ENCODE measurements at regions not wholly inside any gene's neighbourhood (a gene's known extent, or its start where the extent isn't known, plus 50 kb on each side); places are given as distances from the start of the nearest gene placed in this dataset.

GRCh38 chr11:29336727-29337575, 679.9 kb downstream of the KCNA4 start:
- DNase-seq = no peak

GRCh38 chr11:29334776-29335130, 682.1 kb downstream of the KCNA4 start:
- DNase-seq = no peak

- DNase-seq = peak; percentile 2
These were observed 682.6 kb downstream of the KCNA4 start for GRCh38 chr11:29333993-29334775.

GRCh38 chr11:29331451-29332010, 685.3 kb downstream of the KCNA4 start:
- no peak for DNase-seq

GRCh38 chr11:29328961-29329441, 687.8 kb downstream of the KCNA4 start:
- DNase-seq = peak; percentile 10

GRCh38 chr11:29327891-29328290, 688.9 kb downstream of the KCNA4 start:
- DNase-seq = no peak

- DNase-seq = no peak
These were observed 690.1 kb downstream of the KCNA4 start for GRCh38 chr11:29326757-29327156.

- DNase-seq = no peak
These were observed 692.5 kb downstream of the KCNA4 start for GRCh38 chr11:29324328-29324727.

GRCh38 chr11:29321293-29322132, 695.3 kb downstream of the KCNA4 start:
- no peak for DNase-seq

- DNase-seq = no peak
These were observed 696.6 kb downstream of the KCNA4 start for GRCh38 chr11:29320196-29320595.

- DNase-seq = no peak
These were observed 697.6 kb downstream of the KCNA4 start for GRCh38 chr11:29319210-29319609.

- DNase-seq = no peak
These were observed 698.5 kb downstream of the KCNA4 start for GRCh38 chr11:29318134-29318845.

- DNase-seq = no peak
These were observed 699.1 kb downstream of the KCNA4 start for GRCh38 chr11:29317694-29318093.

GRCh38 chr11:29315275-29315674, 701.6 kb downstream of the KCNA4 start:
- DNase-seq = no peak

- no peak for DNase-seq
These were observed 702.6 kb downstream of the KCNA4 start for GRCh38 chr11:29314211-29314610.

GRCh38 chr11:29312812-29313211, 704.0 kb downstream of the KCNA4 start:
- no peak for DNase-seq

GRCh38 chr11:29310725-29311342, 706.0 kb downstream of the KCNA4 start:
- DNase-seq = no peak

GRCh38 chr11:29309992-29310391, 706.8 kb downstream of the KCNA4 start:
- DNase-seq = no peak

GRCh38 chr11:29306527-29306926, 710.3 kb downstream of the KCNA4 start:
- DNase-seq = no peak

- DNase-seq = no peak
These were observed 711.2 kb downstream of the KCNA4 start for GRCh38 chr11:29305456-29306232.

- DNase-seq = no peak
These were observed 716.4 kb downstream of the KCNA4 start for GRCh38 chr11:29300420-29300819.
